ENCODE measurements at regions not wholly inside any gene's neighbourhood (a gene's known extent, or its start where the extent isn't known, plus 50 kb on each side); places are given as distances from the start of the nearest gene placed in this dataset.
"Not testable (repeated sequence)": the region's sequence is repeated elsewhere in the genome, so short reads cannot be mapped to it uniquely, and the experiment has no call there.

DNA sequence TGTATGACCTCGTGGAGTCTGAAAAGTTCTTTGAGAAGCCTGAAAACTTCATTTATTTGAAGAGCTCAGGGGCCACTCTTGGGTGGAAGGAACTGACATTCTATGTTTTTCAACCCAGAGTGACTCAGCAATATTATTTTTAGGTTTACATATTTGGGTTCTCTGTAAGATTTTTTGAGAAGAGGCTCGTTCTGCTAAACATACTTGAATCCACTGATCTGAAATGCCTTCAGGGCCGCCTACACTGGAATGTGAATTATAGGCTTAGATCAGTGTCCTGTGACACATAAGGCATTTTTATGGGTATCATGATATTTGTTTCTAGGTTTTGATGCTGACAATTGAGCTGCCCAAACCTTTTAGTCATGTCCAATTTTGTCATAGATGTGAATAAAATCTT is 86.2 kb downstream of the PSAT1 start:
- DNase-seq: no peak

- DNase-seq: no peak
Observed at GRCh38 chr9:78386348-78386747, 89.4 kb downstream of the PSAT1 start.

DNA sequence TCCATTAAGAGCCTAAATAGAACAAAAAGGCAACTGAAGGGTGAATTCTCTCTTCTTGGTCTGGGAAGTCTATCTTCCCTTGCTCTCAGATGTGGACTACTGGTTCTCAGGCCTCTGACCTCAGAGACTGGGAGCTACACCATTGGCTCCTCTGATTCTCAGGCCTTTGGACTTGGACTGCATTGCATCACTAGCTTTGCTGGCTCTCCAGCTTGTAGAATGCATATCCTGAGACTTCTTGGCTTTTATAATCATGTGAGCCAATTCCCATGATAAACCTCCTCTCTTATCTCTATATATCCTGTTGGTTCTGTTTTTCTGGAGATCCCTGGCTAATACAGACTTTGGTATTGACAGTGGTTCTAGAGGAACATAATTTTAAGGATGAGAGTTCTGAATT is 89.8 kb downstream of the PSAT1 start:
- DNase-seq: no peak

GRCh38 chr9:78393340-78393739 is 96.4 kb downstream of the PSAT1 start:
- DNase-seq: no peak

- DNase-seq: no peak
Observed at GRCh38 chr9:78393932-78394331, 97.0 kb downstream of the PSAT1 start.

- DNase-seq: no peak
Observed at GRCh38 chr9:78396087-78396486, 99.2 kb downstream of the PSAT1 start.

GRCh38 chr9:78397045-78397444 is 100.1 kb downstream of the PSAT1 start:
- no peak for DNase-seq

DNA sequence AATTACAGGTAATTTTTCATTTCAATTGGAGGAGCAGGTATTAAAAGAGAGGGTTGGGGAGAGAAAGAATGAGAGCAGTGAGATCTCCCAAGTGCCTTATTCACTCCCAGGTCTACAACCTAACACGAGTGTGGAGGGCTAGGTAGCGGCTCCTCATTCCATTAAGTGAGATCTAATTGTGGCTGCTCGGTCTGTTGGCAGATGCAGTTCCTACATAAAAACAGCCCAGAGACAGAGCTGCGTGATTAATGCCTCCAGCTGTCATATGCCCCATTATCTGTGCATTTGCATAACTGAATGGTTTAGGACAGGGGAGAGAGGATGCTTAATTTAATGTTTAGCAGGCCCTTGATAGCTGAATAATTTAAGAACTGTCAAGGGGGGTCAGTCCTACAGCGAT is 100.5 kb downstream of the PSAT1 start:
- DNase-seq: no peak

GRCh38 chr9:78399153-78399552 is 102.2 kb downstream of the PSAT1 start:
- DNase-seq: no peak

- no peak for DNase-seq
Observed at GRCh38 chr9:78400496-78400895, 103.6 kb downstream of the PSAT1 start.

DNA sequence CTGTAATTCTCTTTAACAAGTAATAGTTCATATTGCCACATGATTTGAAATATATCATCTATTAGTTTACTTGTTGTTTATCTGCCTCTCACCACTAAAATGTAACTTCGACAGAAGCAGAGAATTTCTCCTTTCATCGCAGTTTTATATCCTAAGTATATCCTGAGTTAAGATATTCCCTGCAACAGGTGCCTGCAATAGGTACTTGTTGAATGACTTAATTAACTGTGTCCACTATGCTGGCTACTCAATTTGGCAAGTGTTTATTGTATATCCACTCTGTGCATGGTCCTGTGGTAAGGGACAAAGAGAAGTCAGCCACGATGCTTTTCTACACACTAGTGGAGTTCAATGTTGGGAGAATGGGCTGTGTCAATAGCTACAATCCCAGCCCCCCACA is 108.5 kb downstream of the PSAT1 start:
- DNase-seq: no peak

GRCh38 chr9:78406146-78406545 is 109.2 kb downstream of the PSAT1 start:
- DNase-seq: no peak

DNA sequence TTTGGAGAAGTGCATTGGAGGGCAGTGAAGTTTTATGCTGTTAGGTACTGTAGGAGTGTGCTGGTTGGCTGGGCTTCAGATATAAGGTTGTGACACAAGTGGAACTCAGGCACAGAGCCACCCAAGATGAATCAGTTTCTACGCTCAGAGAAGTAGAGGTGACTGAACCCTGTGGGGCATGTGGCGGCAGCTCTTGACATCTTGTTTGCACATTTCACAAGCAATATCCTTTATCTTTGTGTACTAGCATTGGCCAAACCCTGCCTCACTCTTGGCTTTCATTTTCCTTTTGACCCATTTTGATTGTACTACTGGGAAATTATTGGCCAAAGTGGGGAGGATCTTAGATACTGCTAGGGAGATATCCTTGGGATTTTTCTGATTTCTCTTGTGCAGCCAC is 110.0 kb downstream of the PSAT1 start:
- no peak for DNase-seq

- DNase-seq: no peak
Observed at GRCh38 chr9:78407636-78408312, 110.8 kb downstream of the PSAT1 start.

GRCh38 chr9:78408388-78408787 is 111.5 kb downstream of the PSAT1 start:
- DNase-seq: no peak

GRCh38 chr9:78409928-78410510 is 113.1 kb downstream of the PSAT1 start:
- not testable (repeated sequence) for DNase-seq

- DNase-seq: no peak
Observed at GRCh38 chr9:78422309-78422708, 125.4 kb downstream of the PSAT1 start.

DNA sequence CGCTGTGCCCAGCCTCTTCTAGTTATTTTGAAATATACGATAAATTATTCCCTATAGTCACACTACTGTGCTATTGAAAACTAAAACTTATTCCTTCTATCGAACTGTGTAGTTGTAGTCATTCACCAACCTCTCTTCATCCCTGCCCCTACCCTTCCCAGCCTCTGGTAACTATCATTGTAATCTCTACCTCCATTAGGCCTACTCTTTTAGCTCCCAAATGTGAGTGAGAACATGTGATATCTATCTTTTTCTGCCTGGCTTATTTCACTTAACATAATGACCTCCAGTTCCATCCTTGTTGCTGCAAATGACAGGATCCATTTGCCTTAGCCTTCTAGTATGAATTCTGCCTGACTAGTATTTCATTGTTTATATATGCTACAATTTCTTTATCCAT is 127.4 kb downstream of the PSAT1 start:
- DNase-seq: no peak

GRCh38 chr9:78428640-78429039 is 131.7 kb downstream of the PSAT1 start:
- DNase-seq: no peak

GRCh38 chr9:78430387-78430786 is 133.5 kb downstream of the PSAT1 start:
- DNase-seq: no peak

DNA sequence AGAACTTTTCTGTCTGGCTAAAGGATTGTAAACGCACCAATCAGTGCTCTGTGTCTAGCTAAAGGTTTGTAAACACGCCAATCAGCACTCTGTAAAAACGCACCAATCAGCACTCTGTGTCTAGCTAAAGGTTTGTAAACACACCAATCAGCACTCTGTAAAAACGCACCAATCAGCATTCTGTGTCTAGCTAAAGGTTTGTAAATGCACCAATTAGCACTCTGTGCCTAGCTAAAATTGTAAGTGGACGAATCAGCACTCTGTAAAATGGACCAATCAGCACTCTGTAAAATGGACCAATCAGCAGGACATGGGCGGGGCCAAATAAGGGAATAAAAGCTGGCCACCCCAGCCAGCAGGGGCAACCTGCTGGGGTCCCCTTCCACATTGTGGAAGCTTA is 134.1 kb downstream of the PSAT1 start:
- DNase-seq: not testable (repeated sequence)

DNA sequence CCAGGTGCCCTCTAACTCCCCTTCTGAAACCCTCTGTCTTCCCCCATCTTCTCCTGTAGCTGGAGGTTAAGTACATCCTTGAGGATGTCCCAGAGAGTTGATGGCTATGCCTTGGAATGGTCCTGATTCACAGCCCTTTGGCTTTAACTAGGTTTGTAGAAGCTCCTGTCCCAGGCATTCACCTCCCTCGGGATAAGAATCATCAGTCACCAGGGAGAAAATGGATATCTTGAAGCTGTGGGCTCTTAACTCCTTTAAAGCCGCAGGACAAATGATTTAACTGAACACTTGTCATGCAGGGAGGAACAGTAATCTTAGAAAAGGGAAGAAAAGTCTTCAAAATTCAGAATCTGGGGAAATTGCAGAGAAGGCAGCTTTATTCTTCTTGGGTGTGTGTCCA is 139.9 kb downstream of the PSAT1 start:
- DNase-seq: no peak

- DNase-seq: no peak
Observed at GRCh38 chr9:78437296-78437695, 140.4 kb downstream of the PSAT1 start.

DNA sequence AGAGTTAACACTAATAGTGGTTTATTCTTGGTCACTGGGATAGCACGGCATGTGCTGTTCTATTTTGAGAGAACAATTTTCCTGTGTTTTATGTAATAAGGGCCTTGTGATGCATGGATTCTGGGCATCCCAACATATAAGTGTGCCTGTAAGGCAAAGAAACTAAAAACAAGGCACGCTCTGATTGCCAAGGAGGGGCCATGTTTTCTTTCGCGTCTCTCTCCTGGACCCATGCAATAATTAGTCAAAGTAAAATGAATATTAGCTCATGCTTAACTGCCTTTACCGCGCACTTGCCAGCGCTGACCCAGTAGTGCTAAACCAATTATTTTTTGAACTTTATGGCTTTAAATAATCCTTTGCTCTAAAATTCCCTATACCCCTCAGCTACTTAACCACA is 140.9 kb downstream of the PSAT1 start:
- DNase-seq: no peak

DNA sequence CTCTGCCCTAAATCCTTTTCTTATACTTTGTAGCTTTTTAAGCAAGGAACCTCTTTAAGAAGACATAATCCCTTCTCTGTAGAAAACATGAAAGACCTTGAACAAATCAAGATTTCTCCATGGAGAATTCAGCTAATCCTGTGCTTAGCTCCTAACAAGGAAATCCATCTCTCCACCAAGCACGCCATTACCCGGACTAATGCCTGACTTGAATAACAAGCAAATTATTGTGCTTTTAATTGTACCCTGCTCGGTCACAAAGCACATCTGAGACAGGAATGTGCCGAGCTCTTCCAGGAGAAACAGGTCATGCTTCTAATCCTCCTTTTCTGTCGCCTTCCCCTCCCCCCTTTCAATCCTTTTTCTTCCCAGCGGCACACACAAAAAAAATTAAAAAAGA is 141.3 kb downstream of the PSAT1 start:
- no peak for DNase-seq
